Keratinocyte (primary cell): ENCODE measurements at regions not wholly inside any gene's neighbourhood (a gene's known extent, or its start where the extent isn't known, plus 50 kb on each side); places are given as distances from the start of the nearest gene placed in this dataset.
"Not testable (repeated sequence)": the region's sequence is repeated elsewhere in the genome, so short reads cannot be mapped to it uniquely, and the experiment has no call there.

ENCODE experiments used
- EZH2 ChIP-seq: IDR thresholded peaks from one replicate; pipeline ENCODE4 v1.6.1; 2012; ENCODE audit warnings: inconsistent platforms, mild to moderate bottlenecking, low read length, moderate library complexity
- TF ChIP-seq, protein P1 (sequence below), 3 experiments: IDR thresholded peaks in 1 of 3; conservative IDR thresholded peaks in 1 of 3; optimal IDR thresholded peaks in 1 of 3; 2 replicates in 2 of 3; 3 replicates in 1 of 3; pipeline versions ENCODE3 to v1.5.1; 2011; ENCODE audit warnings: low read length in 3 of 3, mild to moderate bottlenecking in 3 of 3, moderate library complexity in 2 of 3, control low read depth in 1 of 3, inconsistent platforms in 1 of 3; ENCODE audit not compliant: insufficient read depth in 2 of 3; ENCODE audit errors: extremely low read depth in 1 of 3

GRCh38 chr1:223899775-223900174 is 54.0 kb upstream of the TP53BP2 start:
- TF ChIP-seq, protein P1, sequence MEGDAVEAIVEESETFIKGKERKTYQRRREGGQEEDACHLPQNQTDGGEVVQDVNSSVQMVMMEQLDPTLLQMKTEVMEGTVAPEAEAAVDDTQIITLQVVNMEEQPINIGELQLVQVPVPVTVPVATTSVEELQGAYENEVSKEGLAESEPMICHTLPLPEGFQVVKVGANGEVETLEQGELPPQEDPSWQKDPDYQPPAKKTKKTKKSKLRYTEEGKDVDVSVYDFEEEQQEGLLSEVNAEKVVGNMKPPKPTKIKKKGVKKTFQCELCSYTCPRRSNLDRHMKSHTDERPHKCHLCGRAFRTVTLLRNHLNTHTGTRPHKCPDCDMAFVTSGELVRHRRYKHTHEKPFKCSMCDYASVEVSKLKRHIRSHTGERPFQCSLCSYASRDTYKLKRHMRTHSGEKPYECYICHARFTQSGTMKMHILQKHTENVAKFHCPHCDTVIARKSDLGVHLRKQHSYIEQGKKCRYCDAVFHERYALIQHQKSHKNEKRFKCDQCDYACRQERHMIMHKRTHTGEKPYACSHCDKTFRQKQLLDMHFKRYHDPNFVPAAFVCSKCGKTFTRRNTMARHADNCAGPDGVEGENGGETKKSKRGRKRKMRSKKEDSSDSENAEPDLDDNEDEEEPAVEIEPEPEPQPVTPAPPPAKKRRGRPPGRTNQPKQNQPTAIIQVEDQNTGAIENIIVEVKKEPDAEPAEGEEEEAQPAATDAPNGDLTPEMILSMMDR (optimal IDR thresholded peaks at IDR 0.05 in 1 of 3, IDR thresholded peaks at IDR 0.05 in 1 of 3, conservative IDR thresholded peaks at IDR 0.05 in 1 of 3; ENCODE audit: extremely low read depth in 1 of 3, insufficient read depth in 2 of 3, low read length in 3 of 3): not testable (repeated sequence)
- TF ChIP-seq EZH2: not testable (repeated sequence)
